Mucosa of descending colon (tissue), 3 donors: ENCODE measurements at regions not wholly inside any gene's neighbourhood (a gene's known extent, or its start where the extent isn't known, plus 50 kb on each side); places are given as distances from the start of the nearest gene placed in this dataset.

ENCODE experiments used
- ATAC-seq: fragments of 200-7000 bp; cut with Tn5 transposase; one replicate; pipeline ENCODE4 v1.9.1; 2020; ENCODE audit warnings: mild to moderate bottlenecking, moderate library complexity
- DNase-seq, 3 donors: peaks; one replicate each; pipeline ENCODE4 v3.0.0-alpha.2; 2020
- H3K36me3 ChIP-seq: fragments of 200-600 bp; one replicate; pipeline ENCODE4 v1.8.0; 2021; ENCODE audit warnings: low read depth, mild to moderate bottlenecking
- H3K4me1 ChIP-seq: fragments of 200-600 bp; one replicate; pipeline ENCODE4 v1.8.0; 2021; ENCODE audit warnings: low read depth, mild to moderate bottlenecking
- H3K4me3 ChIP-seq: fragments of 200-600 bp; one replicate; pipeline ENCODE4 v1.8.0; 2021; ENCODE audit warnings: mild to moderate bottlenecking
- H3K9me3 ChIP-seq: fragments of 200-600 bp; one replicate; pipeline ENCODE4 v1.8.0; 2021; ENCODE audit warnings: mild to moderate bottlenecking
- CTCF ChIP-seq: fragments of 200-600 bp; IDR thresholded peaks from one replicate; pipeline ENCODE4 v1.8.0; 2022; ENCODE audit warnings: antibody characterized with exemption, mild to moderate bottlenecking
- intact Hi-C, 2 donors: fragments of 100-400 bp; cut with DNase I in 1 of 2; cut with micrococcal nuclease in 1 of 2; formaldehyde crosslinking; loops; one replicate each; pipeline versions ENCODE4 v1.11.0 to v1.11.1; 2022; cut with DNase I, micrococcal nuclease
- donor health status: DM: no; HTN: no; CAD: no; lungs with moderate emphysema.
- donor health status: DM: no; HTN: no; CAD: no.
- donor health status: DM: no; HTN: yes; CAD: no.

DNA sequence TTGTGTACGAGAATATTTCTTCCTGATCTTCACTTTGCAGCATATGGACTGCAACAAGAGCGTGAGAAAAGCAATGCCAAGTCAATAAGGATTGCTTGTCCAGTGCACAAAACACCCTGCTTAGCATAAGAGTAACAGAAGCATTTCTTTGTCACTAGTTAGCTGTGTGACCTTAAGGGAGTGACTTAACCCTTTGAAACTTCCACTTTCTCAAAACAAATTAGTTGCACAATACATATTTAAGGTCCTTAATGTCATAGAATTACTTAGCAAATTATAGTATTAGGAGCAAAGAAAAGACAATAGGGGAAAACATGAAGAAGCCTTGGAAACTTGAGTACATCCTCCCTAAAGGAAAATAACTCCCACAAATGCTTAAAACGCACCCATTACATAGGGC lies 230.1 kb downstream of the RNF152 start:
- Histone ChIP-seq H3K4me1 (peaks cover 6% of the 10 kb centered on the region), H3K9me3 (no peaks in the 10 kb centered on the region), H3K36me3 (no peaks in the 10 kb centered on the region), H3K4me3 (no peak overlapping the region)
- ATAC-seq (no peak), DNase-seq (no peak)
- TF ChIP-seq CTCF = no peak
- intact Hi-C loops = no loop called here

- no peaks in the 10 kb centered on the region for H3K36me3 ChIP-seq
- intact Hi-C loops = no loop called here
- no peak for DNase-seq
- no peaks in the 10 kb centered on the region for H3K9me3 ChIP-seq
- H3K4me1 ChIP-seq = no peaks in the 10 kb centered on the region
- no peak for ATAC-seq
- H3K4me3 ChIP-seq = no peak overlapping the region
- no peak for TF ChIP-seq CTCF
Observed at GRCh38 chr18:61658431-61658830, 234.4 kb downstream of the RNF152 start.

DNA sequence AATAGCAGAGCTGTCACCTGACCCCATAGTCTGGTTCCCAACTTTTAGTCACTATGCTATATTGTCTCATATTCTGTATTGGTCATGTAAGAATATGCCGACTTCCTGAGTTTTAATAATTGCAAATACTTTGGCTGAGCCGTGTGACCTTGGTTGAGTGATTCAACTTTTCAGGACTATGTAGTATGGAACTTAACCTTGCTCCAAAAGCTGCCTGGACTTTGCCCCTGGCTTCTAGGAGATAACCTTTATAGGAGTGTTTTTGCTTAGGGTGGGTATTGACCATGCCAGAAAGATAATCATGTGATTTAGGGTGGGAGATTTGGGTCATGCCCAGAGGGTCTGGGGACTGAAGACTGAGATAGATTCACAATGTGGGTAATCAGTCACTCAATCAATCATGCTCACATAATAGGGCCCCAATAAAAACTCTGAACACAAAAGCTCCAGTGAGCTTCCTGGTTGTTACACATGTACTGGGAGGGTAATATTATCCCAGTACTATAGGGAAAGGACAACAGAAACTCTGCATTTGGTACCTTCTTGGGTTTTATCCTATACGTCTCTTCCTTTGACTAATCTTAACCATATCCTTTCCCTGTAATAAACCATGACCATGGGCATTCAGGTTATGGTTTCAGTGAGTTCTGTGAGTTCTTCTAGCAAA lies 235.6 kb downstream of the RNF152 start:
- Histone ChIP-seq H3K36me3 (no peaks in the 10 kb centered on the region), H3K4me1 (peaks cover 3% of the 10 kb centered on the region), H3K9me3 (no peaks in the 10 kb centered on the region), H3K4me3 (no peak overlapping the region)
- DNase-seq = peak in 1 of 3 donors; percentile 30
- ATAC-seq = peak; percentile 64
- no peak for TF ChIP-seq CTCF
- intact Hi-C loops = no loop called here

- TF ChIP-seq CTCF = no peak
- Histone ChIP-seq H3K4me1 (peaks cover 5% of the 10 kb centered on the region), H3K9me3 (no peaks in the 10 kb centered on the region), H3K36me3 (no peaks in the 10 kb centered on the region), H3K4me3 (no peak overlapping the region)
- intact Hi-C loops = no loop called here
- DNase-seq = no peak
- ATAC-seq = no peak
Observed at GRCh38 chr18:61655630-61656029, 237.2 kb downstream of the RNF152 start.

- ATAC-seq = no peak
- no peak for DNase-seq
- intact Hi-C loops = no loop called here
- Histone ChIP-seq H3K9me3 (no peaks in the 10 kb centered on the region), H3K4me1 (peaks cover 5% of the 10 kb centered on the region), H3K36me3 (no peaks in the 10 kb centered on the region), H3K4me3 (no peak overlapping the region)
- TF ChIP-seq CTCF = no peak
Observed at GRCh38 chr18:61653823-61654551, 238.8 kb downstream of the RNF152 start.
